ENCODE measurements at regions not wholly inside any gene's neighbourhood (a gene's known extent, or its start where the extent isn't known, plus 50 kb on each side); places are given as distances from the start of the nearest gene placed in this dataset.
"Not testable (repeated sequence)": the region's sequence is repeated elsewhere in the genome, so short reads cannot be mapped to it uniquely, and the experiment has no call there.

DNA sequence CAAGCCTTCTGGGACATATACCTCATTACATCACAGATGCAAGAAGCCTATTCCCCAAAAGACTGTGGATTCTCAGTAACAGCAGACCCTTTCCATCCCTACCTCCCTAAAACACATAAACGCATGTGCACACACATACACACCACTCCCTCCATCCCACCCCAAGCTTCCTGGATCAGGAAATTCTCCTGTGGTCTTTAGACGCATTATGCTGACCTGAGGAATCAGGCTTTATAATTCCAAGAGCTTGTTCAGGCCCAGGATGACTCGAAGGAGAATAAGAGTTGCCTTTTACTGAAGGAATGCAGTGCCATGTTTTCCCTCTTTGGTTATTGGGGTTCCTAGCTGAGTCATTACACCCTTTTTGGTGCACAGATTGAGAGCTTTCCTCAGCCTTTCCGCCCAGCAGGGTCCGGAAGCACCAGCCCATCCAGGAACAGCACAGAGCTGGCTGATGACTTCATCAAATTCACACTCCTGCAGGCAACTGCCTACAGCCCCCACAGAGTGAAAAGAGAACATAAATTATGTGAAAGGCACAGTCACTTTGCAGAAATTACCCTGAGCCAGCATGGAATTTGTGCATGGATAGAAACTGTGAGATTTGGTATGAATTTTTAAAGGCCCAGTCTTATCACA, 385.0 kb upstream of the TRPC7 start:
- Histone ChIP-seq H3K9me3 (no peaks in the 10 kb centered on the region), H3K4me3 (no peak overlapping the region), H3K4me1 (no peaks in the 10 kb centered on the region), H3K27ac (no peak overlapping the region), H3K27me3 (no peaks in the 10 kb centered on the region), H3K36me3 (no peaks in the 10 kb centered on the region)
- TF ChIP-seq, protein P1, sequence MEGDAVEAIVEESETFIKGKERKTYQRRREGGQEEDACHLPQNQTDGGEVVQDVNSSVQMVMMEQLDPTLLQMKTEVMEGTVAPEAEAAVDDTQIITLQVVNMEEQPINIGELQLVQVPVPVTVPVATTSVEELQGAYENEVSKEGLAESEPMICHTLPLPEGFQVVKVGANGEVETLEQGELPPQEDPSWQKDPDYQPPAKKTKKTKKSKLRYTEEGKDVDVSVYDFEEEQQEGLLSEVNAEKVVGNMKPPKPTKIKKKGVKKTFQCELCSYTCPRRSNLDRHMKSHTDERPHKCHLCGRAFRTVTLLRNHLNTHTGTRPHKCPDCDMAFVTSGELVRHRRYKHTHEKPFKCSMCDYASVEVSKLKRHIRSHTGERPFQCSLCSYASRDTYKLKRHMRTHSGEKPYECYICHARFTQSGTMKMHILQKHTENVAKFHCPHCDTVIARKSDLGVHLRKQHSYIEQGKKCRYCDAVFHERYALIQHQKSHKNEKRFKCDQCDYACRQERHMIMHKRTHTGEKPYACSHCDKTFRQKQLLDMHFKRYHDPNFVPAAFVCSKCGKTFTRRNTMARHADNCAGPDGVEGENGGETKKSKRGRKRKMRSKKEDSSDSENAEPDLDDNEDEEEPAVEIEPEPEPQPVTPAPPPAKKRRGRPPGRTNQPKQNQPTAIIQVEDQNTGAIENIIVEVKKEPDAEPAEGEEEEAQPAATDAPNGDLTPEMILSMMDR (IDR thresholded peaks at IDR 0.05 in 4 of 5, conservative IDR thresholded peaks at IDR 0.05 in 1 of 5): no peak
- TF ChIP-seq POLR2A (IDR thresholded peaks at IDR 0.05): no peak
- ATAC-seq (no peak), DNase-seq (no peak)
- intact Hi-C loops (cut with DNase I; ENCODE audit: low total_unique reads): no loop called here
- in situ Hi-C loops (cut with MboI; ENCODE audit: low sequenced_read_pairs in 4 of 4): loop anchor here in 2 of 4 donors (25.0 kb wide), 1 partner anchor 488 kb away; no protein-coding TSS in a partner anchor

DNA sequence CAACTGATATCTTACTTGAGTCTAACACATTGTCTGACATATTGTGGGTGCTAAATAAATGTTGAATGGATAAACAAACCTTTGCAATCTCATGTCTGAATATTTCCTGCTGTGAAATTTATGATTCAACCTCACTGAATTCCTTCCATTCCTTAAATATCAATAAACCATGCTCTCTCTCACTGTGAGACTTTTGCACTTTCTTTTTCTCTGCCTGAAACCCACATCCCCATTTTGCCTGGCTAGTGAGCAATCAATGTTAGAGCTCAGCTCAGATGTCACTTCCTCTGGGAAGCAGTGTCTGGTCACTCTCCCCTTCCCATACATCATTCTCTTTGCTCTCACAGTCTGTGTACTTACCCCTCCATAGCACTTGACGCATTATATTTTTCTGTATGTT, 383.7 kb upstream of the TRPC7 start:
- no peak overlapping the region for H3K27ac ChIP-seq
- no peaks in the 10 kb centered on the region for H3K36me3 ChIP-seq
- H3K9me3 ChIP-seq: no peaks in the 10 kb centered on the region
- no peak for DNase-seq
- H3K27me3 ChIP-seq: no peaks in the 10 kb centered on the region
- intact Hi-C loops (cut with DNase I; ENCODE audit: low total_unique reads): no loop called here
- no peak overlapping the region for H3K4me3 ChIP-seq
- ATAC-seq: no peak
- H3K4me1 ChIP-seq: no peaks in the 10 kb centered on the region
- in situ Hi-C loops (cut with MboI; ENCODE audit: low sequenced_read_pairs in 4 of 4): no loop called here
- TF ChIP-seq, protein P1 (IDR thresholded peaks at IDR 0.05 in 4 of 5, conservative IDR thresholded peaks at IDR 0.05 in 1 of 5): no peak
- no peak for TF ChIP-seq POLR2A (IDR thresholded peaks at IDR 0.05)

DNA sequence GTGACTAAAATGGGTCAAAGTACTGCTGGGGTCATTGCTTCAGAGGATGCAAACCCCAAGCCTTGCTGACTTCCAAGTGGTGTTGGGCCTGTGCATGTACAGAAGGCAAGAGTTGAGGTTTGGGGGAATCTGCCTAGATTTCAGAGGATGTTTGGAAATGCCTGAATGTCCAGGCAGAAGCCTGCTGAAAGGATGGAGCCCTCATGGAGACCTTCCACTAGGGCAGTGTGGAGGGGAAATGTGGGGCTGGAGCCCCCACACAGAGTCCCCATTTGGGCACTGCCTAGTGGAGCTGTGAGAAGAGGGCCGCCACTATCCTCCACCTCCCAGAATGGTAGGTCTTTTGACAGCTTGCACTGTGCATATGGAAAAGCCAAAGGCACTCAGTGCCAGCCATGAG, 377.7 kb upstream of the TRPC7 start:
- in situ Hi-C loops (cut with MboI; ENCODE audit: low sequenced_read_pairs in 4 of 4): no loop called here
- no peak for DNase-seq
- no peaks in the 10 kb centered on the region for H3K27me3 ChIP-seq
- no peak overlapping the region for H3K27ac ChIP-seq
- H3K4me3 ChIP-seq: no peak overlapping the region
- no peaks in the 10 kb centered on the region for H3K36me3 ChIP-seq
- no peaks in the 10 kb centered on the region for H3K9me3 ChIP-seq
- intact Hi-C loops (cut with DNase I; ENCODE audit: low total_unique reads): no loop called here
- ATAC-seq: no peak
- H3K4me1 ChIP-seq: no peaks in the 10 kb centered on the region
- TF ChIP-seq, protein P1 (IDR thresholded peaks at IDR 0.05 in 4 of 5, conservative IDR thresholded peaks at IDR 0.05 in 1 of 5): no peak
- no peak for TF ChIP-seq POLR2A (IDR thresholded peaks at IDR 0.05)

DNA sequence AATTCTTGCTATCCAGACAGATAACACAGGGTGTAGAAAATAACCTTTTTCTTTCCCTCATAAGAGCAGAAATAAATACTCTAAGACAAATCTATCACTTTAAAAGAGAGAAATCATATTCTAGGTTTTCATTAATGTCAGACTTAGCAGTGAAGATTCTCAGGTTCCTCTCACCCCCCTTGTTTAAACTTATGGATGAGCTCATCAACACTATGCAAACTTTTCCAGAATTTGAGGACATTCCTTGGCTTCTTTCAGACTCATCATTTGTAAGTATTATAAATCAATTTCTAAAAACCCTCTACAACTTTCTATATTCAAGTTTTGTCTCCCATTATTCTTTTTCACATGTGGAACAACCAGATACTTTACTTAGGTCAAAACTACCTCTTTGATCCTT, 374.9 kb upstream of the TRPC7 start:
- ATAC-seq (no peak), DNase-seq (no peak)
- in situ Hi-C loops (cut with MboI; ENCODE audit: low sequenced_read_pairs in 4 of 4) (no loop called here), intact Hi-C loops (cut with DNase I; ENCODE audit: low total_unique reads) (no loop called here)
- Histone ChIP-seq H3K27me3 (no peaks in the 10 kb centered on the region), H3K4me1 (no peaks in the 10 kb centered on the region), H3K27ac (no peak overlapping the region), H3K36me3 (no peaks in the 10 kb centered on the region), H3K4me3 (no peak overlapping the region), H3K9me3 (no peaks in the 10 kb centered on the region)
- TF ChIP-seq, protein P1 (IDR thresholded peaks at IDR 0.05 in 4 of 5, conservative IDR thresholded peaks at IDR 0.05 in 1 of 5): no peak
- TF ChIP-seq POLR2A (IDR thresholded peaks at IDR 0.05): no peak

DNA sequence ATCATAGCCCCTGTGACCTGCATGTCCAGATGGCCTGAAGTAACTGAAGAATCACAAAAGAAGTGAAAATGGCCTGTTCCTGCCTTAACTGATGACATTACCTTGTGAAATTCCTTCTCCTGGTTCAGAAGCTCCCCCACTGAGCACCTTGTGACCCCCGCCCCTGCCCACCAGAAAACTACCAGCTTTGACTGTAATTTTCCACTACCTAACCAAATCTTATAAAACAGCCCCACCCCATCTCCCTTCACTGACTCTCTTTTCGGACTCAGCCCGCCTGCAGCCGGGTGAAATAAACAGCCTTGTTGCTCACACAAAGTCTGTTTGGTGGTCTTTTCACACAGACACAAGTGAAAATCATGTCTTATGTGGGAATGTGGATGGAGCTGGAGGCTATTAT, 373.9 kb upstream of the TRPC7 start:
- in situ Hi-C loops (cut with MboI; ENCODE audit: low sequenced_read_pairs in 4 of 4); H3K4me3 ChIP-seq; DNase-seq; H3K9me3 ChIP-seq; H3K36me3 ChIP-seq; H3K27me3 ChIP-seq; intact Hi-C loops (cut with DNase I; ENCODE audit: low total_unique reads); H3K27ac ChIP-seq; ATAC-seq; H3K4me1 ChIP-seq: not testable (repeated sequence)
